HepG2 (cell line): ENCODE measurements at regions not wholly inside any gene's neighbourhood (a gene's known extent, or its start where the extent isn't known, plus 50 kb on each side); places are given as distances from the start of the nearest gene placed in this dataset.

Experiments
- ATAC-seq: fragments of 200-7000 bp; cut with Tn5 transposase; 3 replicates; pipeline ENCODE4 v1.9.1; 2020; ENCODE audit warnings: mild to moderate bottlenecking, moderate library complexity
- BruUV-seq: library from RNA; stranded (reverse); fragments of 400-500 nt; replicated peaks from 2 replicates; lab custom pipeline; 2021; lab: Mats Ljungman, UMichigan
- CTCF ChIA-PET: fragments of 300-600 bp; formaldehyde crosslinking; extraction: SDS; loops from one replicate; lab custom pipeline; 2021; ENCODE audit warnings: low total read pairs, inconsistent platforms, low intra/inter-chr PET ratio; lab: Yijun Ruan, JAX
- POLR2A ChIA-PET: fragments of 350-600 bp; sonication (Branson Sonifier 250); formaldehyde crosslinking; loops from one replicate; lab custom pipeline; 2020; ENCODE audit warnings: antibody characterized with exemption, inconsistent platforms; lab: Yijun Ruan, JAX
- DNase-seq: peaks from one replicate; pipeline ENCODE4 v3.0.0-alpha.2; 2015; ENCODE audit warnings: low spot score
- FAIRE-seq: peaks from 3 replicates; lab custom pipeline; 2011; peaks lifted over from hg19 to GRCh38; lab: Jason Lieb, UNC
- H2AFZ ChIP-seq: one replicate; pipeline ENCODE4 v1.6.1; 2011; ENCODE audit warnings: low read length, inconsistent platforms
- H3K27ac ChIP-seq: fragments of 300-600 bp; 3 replicates; pipeline ENCODE4 v1.8.0; 2011; ENCODE audit warnings: mixed run types, mild to moderate bottlenecking, mixed read lengths, low read length, inconsistent platforms; ENCODE audit not compliant: insufficient read depth; ENCODE audit errors: extremely low read length
- H3K27me3 ChIP-seq, 2 experiments: fragments of 200-600 bp in 1 of 2; 2 replicates in 1 of 2; 3 replicates in 1 of 2; pipeline versions ENCODE4 v1.6.0 to v1.8.0; 2011; ENCODE audit warnings: low read length in 2 of 2, mild to moderate bottlenecking in 2 of 2, moderate library complexity in 2 of 2, inconsistent platforms in 1 of 2; ENCODE audit not compliant: insufficient read depth in 2 of 2, control insufficient read depth in 1 of 2
- H3K36me3 ChIP-seq, 2 experiments: fragments of 200-600 bp in 1 of 2; replicated peaks in 1 of 2; 2 replicates in 1 of 2; 3 replicates in 1 of 2; pipeline versions ENCODE4 v1.5.1 to v1.8.0; 2011; ENCODE audit warnings: low read length in 2 of 2, inconsistent platforms in 1 of 2; ENCODE audit not compliant: insufficient read depth in 2 of 2, control insufficient read depth in 1 of 2
- H3K4me1 ChIP-seq: 2 replicates; pipeline ENCODE4 v1.5.1; 2012; ENCODE audit warnings: low read length, inconsistent platforms; ENCODE audit not compliant: insufficient read depth
- H3K4me2 ChIP-seq: 2 replicates; pipeline ENCODE4 v1.6.0; 2011; ENCODE audit warnings: low read depth, low read length, inconsistent platforms
- H3K4me3 ChIP-seq, 3 experiments: fragments of 200-600 bp in 1 of 3; sonication (generic), shearing (Covaris generic) in 1 of 3; replicated peaks in 1 of 3; 2 replicates each; pipeline ENCODE4 v1.5.1; 2011 to 2016; ENCODE audit warnings: low read length in 3 of 3, inconsistent platforms in 2 of 3, low read depth in 2 of 3, mild to moderate bottlenecking in 2 of 3, control low read depth in 1 of 3, mixed read lengths in 1 of 3; ENCODE audit not compliant: insufficient read depth in 1 of 3
- H3K79me2 ChIP-seq: one replicate; pipeline ENCODE4 v1.6.1; 2011; ENCODE audit warnings: low read length, inconsistent platforms; ENCODE audit not compliant: insufficient read depth
- H3K9ac ChIP-seq: 2 replicates; pipeline ENCODE4 v1.6.0; 2011; ENCODE audit warnings: mild to moderate bottlenecking, low read depth, low read length, inconsistent platforms; ENCODE audit not compliant: insufficient read depth
- H3K9me3 ChIP-seq: 2 replicates; pipeline ENCODE4 v1.5.1; 2012; ENCODE audit warnings: mild to moderate bottlenecking, low read length
- H4K20me1 ChIP-seq: 2 replicates; pipeline ENCODE4 v1.6.0; 2011; ENCODE audit warnings: inconsistent platforms, mild to moderate bottlenecking, low read length, moderate library complexity; ENCODE audit not compliant: insufficient read depth
- CAMTA2 ChIP-seq: sonication (generic); formaldehyde crosslinking; IDR thresholded peaks from 2 replicates; pipeline ENCODE4 v1.4.0; 2020; ENCODE audit warnings: mild to moderate bottlenecking, missing genetic modification reagents, borderline replicate concordance
- NR2F6 ChIP-seq, 2 experiments: IDR thresholded peaks; 2 replicates each; pipeline ENCODE4 v1.6.1; 2016; ENCODE audit warnings: antibody characterized with exemption in 1 of 2, mild to moderate bottlenecking in 1 of 2
- TBL1XR1 ChIP-seq: fragments of 150-350 bp; IDR thresholded peaks from 2 replicates; pipeline ENCODE4 v1.6.1; 2014; ENCODE audit warnings: borderline replicate concordance, low read length; ENCODE audit not compliant: partially characterized antibody
- XBP1 ChIP-seq: sonication (generic); formaldehyde crosslinking; IDR thresholded peaks from 2 replicates; pipeline ENCODE4 v1.5.0; 2020; ENCODE audit warnings: missing genetic modification reagents
- ZKSCAN5 ChIP-seq: sonication (generic); formaldehyde crosslinking; IDR thresholded peaks from 2 replicates; pipeline ENCODE4 v1.5.1; 2020; ENCODE audit warnings: mild to moderate bottlenecking, missing genetic modification reagents
- ZNF510 ChIP-seq: sonication (generic); formaldehyde crosslinking; IDR thresholded peaks from 2 replicates; pipeline ENCODE4 v1.4.0; 2020; ENCODE audit warnings: low read depth, mild to moderate bottlenecking, missing genetic modification reagents
- WGBS: methylation state at CpG from one replicate; pipeline ENCODE4 v1.1.6; 2017; ENCODE audit warnings: low lambda C conversion rate; 5-methylcytosine and 5-hydroxymethylcytosine counted together
- in situ Hi-C: cut with HindIII; loops from 2 replicates; pipeline ENCODE4 v1.10.0; 2017; ENCODE audit warnings: low pct_unique_long_range_greater_than_20kb; ENCODE audit not compliant: extremely low pct_ligation_motif_present
- intact Hi-C: fragments of 100-400 bp; cut with micrococcal nuclease; formaldehyde crosslinking; loops from one replicate; pipeline ENCODE4 v1.10.0; 2022; ENCODE audit not compliant: unreplicated experiment
- TF ChIP-seq, protein P1 (sequence below): sonication (generic); formaldehyde crosslinking; IDR thresholded peaks from 2 replicates; pipeline ENCODE4 v1.5.1; 2020; ENCODE audit warnings: missing genetic modification reagents, mild to moderate bottlenecking, borderline replicate concordance
- TF ChIP-seq, protein P2 (sequence below): sonication (generic); formaldehyde crosslinking; IDR thresholded peaks from 2 replicates; pipeline ENCODE4 v1.8.1; 2023; ENCODE audit warnings: missing genetic modification reagents, mild to moderate bottlenecking, borderline replicate concordance

DNA sequence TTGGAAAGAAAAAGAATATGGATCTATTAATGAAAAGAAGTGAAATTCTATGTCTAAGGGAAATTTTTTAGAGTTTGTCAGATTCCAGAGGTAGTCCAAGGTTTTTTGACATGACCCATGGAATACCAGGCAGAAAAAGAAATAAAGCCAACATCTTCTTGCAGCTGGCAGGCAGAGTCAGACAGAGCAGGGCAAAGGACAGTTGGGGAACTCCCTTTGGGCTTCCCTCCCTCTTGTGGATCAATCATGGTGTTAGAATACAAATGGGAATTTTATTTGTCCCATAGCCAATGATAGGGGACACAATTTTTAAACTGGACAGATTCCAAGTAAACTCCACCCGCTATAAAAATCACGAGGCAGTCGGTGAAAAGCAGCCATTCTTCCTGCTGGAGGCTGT is 92.1 kb upstream of the TAB2 start:
- WGBS = 68% methylated on average over 3 of the region's 3 CpGs
- H3K9ac ChIP-seq = no peak overlapping the region
- ChIA-PET CTCF (no interaction called here), POLR2A (no interaction called here)
- no peaks in the 10 kb centered on the region for H3K36me3 ChIP-seq
- H3K9me3 ChIP-seq = no peaks in the 10 kb centered on the region
- in situ Hi-C loops (no loop called here), intact Hi-C loops (no loop called here)
- DNase-seq (no peak), ATAC-seq (no peak), FAIRE-seq (no peak)
- no peak overlapping the region for H3K4me2 ChIP-seq
- H3K27ac ChIP-seq = no peak overlapping the region
- H3K27me3 ChIP-seq = peaks cover 0 to 28% of the 10 kb centered on the region in 2 experiments; a peak in 4 of 5 replicates
- BruUV-seq = no TSS peak
- H2AFZ ChIP-seq = no peak overlapping the region
- H4K20me1 ChIP-seq = no peaks in the 10 kb centered on the region
- no peak overlapping the region for H3K4me3 ChIP-seq
- no peaks in the 10 kb centered on the region for H3K79me2 ChIP-seq
- no peak for TF ChIP-seq XBP1 (CRISPR knock-in tag)
- no peak for TF ChIP-seq CAMTA2 (CRISPR knock-in tag)
- TF ChIP-seq ZNF510 (CRISPR knock-in tag) = no peak
- no peak for TF ChIP-seq ZKSCAN5
- no peak for TF ChIP-seq TBL1XR1
- TF ChIP-seq NR2F6 (IDR thresholded peaks at IDR 0.05) = no peak
- TF ChIP-seq NR2F6 (CRISPR knock-in tag; IDR thresholded peaks at IDR 0.05) = no peak
- TF ChIP-seq, protein P1, sequence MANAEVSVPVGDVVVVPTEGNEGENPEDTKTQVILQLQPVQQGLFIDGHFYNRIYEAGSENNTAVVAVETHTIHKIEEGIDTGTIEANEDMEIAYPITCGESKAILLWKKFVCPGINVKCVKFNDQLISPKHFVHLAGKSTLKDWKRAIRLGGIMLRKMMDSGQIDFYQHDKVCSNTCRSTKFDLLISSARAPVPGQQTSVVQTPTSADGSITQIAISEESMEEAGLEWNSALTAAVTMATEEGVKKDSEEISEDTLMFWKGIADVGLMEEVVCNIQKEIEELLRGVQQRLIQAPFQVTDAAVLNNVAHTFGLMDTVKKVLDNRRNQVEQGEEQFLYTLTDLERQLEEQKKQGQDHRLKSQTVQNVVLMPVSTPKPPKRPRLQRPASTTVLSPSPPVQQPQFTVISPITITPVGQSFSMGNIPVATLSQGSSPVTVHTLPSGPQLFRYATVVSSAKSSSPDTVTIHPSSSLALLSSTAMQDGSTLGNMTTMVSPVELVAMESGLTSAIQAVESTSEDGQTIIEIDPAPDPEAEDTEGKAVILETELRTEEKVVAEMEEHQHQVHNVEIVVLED (CRISPR knock-in tag) = no peak
- TF ChIP-seq, protein P2, sequence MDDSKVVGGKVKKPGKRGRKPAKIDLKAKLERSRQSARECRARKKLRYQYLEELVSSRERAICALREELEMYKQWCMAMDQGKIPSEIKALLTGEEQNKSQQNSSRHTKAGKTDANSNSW (CRISPR knock-in tag) = no peak
- H3K4me1 ChIP-seq = peaks cover 20% of the 10 kb centered on the region
